Fibroblast of lung (primary cell): ENCODE measurements at regions not wholly inside any gene's neighbourhood (a gene's known extent, or its start where the extent isn't known, plus 50 kb on each side); places are given as distances from the start of the nearest gene placed in this dataset.

Experiments
- EZH2 ChIP-seq: IDR thresholded peaks from 2 replicates; pipeline ENCODE4 v1.5.1; 2012; ENCODE audit warnings: low read length, control low read depth, mild to moderate bottlenecking; ENCODE audit errors: missing control alignments
- TF ChIP-seq, protein P1 (sequence below), 2 donors: IDR thresholded peaks in 1 of 2; conservative IDR thresholded peaks in 1 of 2; 1 replicate in 1 of 2; 2 replicates in 1 of 2; pipeline ENCODE4 v1.5.1; 2011 to 2012; ENCODE audit warnings: low read length in 2 of 2, control low read depth in 1 of 2, inconsistent platforms in 1 of 2, low read depth in 1 of 2, mild to moderate bottlenecking in 1 of 2

DNA sequence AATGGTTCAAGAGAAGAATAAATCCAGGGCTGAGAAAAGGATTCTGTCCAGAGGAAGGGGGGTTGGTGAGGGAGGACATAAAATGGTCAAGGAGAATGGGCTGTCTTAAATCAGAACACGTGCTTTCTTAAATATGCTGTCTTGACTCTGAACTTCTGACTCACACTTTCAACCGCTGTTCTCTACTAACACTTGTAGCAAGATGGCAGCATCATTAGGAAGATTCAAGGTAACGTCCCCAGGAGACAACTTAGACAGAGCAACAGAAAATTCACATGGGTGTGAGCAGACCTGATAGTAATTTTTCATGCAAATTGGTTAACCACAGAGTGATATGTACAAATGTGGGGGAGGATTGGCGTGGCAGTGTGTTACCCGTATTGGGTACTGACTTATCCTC is 126.8 kb upstream of the GALNT17 start:
- TF ChIP-seq, protein P1, sequence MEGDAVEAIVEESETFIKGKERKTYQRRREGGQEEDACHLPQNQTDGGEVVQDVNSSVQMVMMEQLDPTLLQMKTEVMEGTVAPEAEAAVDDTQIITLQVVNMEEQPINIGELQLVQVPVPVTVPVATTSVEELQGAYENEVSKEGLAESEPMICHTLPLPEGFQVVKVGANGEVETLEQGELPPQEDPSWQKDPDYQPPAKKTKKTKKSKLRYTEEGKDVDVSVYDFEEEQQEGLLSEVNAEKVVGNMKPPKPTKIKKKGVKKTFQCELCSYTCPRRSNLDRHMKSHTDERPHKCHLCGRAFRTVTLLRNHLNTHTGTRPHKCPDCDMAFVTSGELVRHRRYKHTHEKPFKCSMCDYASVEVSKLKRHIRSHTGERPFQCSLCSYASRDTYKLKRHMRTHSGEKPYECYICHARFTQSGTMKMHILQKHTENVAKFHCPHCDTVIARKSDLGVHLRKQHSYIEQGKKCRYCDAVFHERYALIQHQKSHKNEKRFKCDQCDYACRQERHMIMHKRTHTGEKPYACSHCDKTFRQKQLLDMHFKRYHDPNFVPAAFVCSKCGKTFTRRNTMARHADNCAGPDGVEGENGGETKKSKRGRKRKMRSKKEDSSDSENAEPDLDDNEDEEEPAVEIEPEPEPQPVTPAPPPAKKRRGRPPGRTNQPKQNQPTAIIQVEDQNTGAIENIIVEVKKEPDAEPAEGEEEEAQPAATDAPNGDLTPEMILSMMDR (conservative IDR thresholded peaks at IDR 0.05 in 1 of 2, IDR thresholded peaks at IDR 0.05 in 1 of 2; ENCODE audit: low read depth in 1 of 2, low read length in 2 of 2), result no peak
- no peak for TF ChIP-seq EZH2
